ENCODE measurements at regions not wholly inside any gene's neighbourhood (a gene's known extent, or its start where the extent isn't known, plus 50 kb on each side); places are given as distances from the start of the nearest gene placed in this dataset.

GRCh38 chr9:19698960-19699359, 89.9 kb downstream of the SLC24A2 start:
- TF ChIP-seq CTCF (IDR thresholded peaks at IDR 0.05 in 2 of 3, conservative IDR thresholded peaks at IDR 0.05 in 1 of 3; ENCODE audit: control insufficient read depth in 2 of 3, extremely low read depth in 1 of 3, insufficient read depth in 1 of 3, low read depth in 3 of 3, low read length in 3 of 3), result no peak
- TF ChIP-seq POLR2A (IDR thresholded peaks at IDR 0.05; ENCODE audit: low read depth, low read length), result no peak
- no peak for TF ChIP-seq ETV6 (conservative IDR thresholded peaks at IDR 0.05 in 1 of 2, IDR thresholded peaks at IDR 0.05 in 1 of 2; ENCODE audit: borderline replicate concordance in 1 of 2, low read depth in 1 of 2)
- TF ChIP-seq SRF (IDR thresholded peaks at IDR 0.05; ENCODE audit: low read depth in 2 of 2, low read length in 2 of 2), result no peak
- no peak for TF ChIP-seq CBX5 (IDR thresholded peaks at IDR 0.05; ENCODE audit: low read depth)
- no peak for TF ChIP-seq MXI1 (IDR thresholded peaks at IDR 0.05; ENCODE audit: low read depth, low read length)
